HEK293 (cell line): ENCODE measurements at regions not wholly inside any gene's neighbourhood (a gene's known extent, or its start where the extent isn't known, plus 50 kb on each side); places are given as distances from the start of the nearest gene placed in this dataset.
"Not testable (repeated sequence)": the region's sequence is repeated elsewhere in the genome, so short reads cannot be mapped to it uniquely, and the experiment has no call there.

Experiments used
- CTCF ChIA-PET: fragments of 350-600 bp; formaldehyde crosslinking; extraction: SDS; loops from one replicate; lab custom pipeline; 2021; ENCODE audit warnings: antibody characterized with exemption; lab: Yijun Ruan, JAX
- POLR2A ChIA-PET: fragments of 300-600 bp; formaldehyde crosslinking; extraction: SDS; loops from one replicate; lab custom pipeline; 2020; ENCODE audit warnings: antibody characterized with exemption, inconsistent platforms; lab: Yijun Ruan, JAX
- H3K27ac ChIP-seq: fragments of 200-500 bp; sonication (Bioruptor generic); 2 replicates; pipeline ENCODE4 v1.5.1; 2014; ENCODE audit warnings: low read depth, low read length, control low read depth, inconsistent platforms; ENCODE audit errors: extremely low read depth
- H3K36me3 ChIP-seq, 2 experiments: fragments of 200-500 bp in 1 of 2; sonication (Bioruptor generic) in 1 of 2; 1 replicate in 1 of 2; 2 replicates in 1 of 2; pipeline ENCODE4 v1.5.1; 2014 to 2017; ENCODE audit warnings: inconsistent platforms in 2 of 2, low read length in 2 of 2; ENCODE audit not compliant: control insufficient read depth in 2 of 2, insufficient read depth in 1 of 2
- H3K4me1 ChIP-seq: fragments of 200-500 bp; sonication (Bioruptor generic); 2 replicates; pipeline ENCODE4 v1.5.1; 2014; ENCODE audit warnings: mild to moderate bottlenecking, low read length, inconsistent platforms; ENCODE audit not compliant: control insufficient read depth, insufficient read depth
- H3K4me3 ChIP-seq: 2 replicates; pipeline ENCODE4 v1.5.1; 2011; ENCODE audit warnings: low read depth, mild to moderate bottlenecking, control low read depth, low read length, moderate library complexity
- H3K9me3 ChIP-seq: fragments of 200-500 bp; sonication (Bioruptor generic); 2 replicates; pipeline ENCODE4 v1.5.1; 2014; ENCODE audit warnings: low read depth, low read length, inconsistent platforms; ENCODE audit not compliant: control insufficient read depth, insufficient read depth
- GLI4 ChIP-seq: fragments of 450-650 bp; formaldehyde crosslinking; IDR thresholded peaks from 2 replicates; pipeline ENCODE4 v1.5.1; 2016; ENCODE audit warnings: missing biosample characterization, missing genetic modification characterization
- SALL2 ChIP-seq: fragments of 450-650 bp; formaldehyde crosslinking; IDR thresholded peaks from 2 replicates; pipeline ENCODE4 v1.5.0; 2017; ENCODE audit warnings: missing biosample characterization, mild to moderate bottlenecking, missing genetic modification characterization, borderline replicate concordance
- SCRT2 ChIP-seq: fragments of 450-650 bp; formaldehyde crosslinking; IDR thresholded peaks from 2 replicates; pipeline ENCODE4 v1.5.1; 2016; ENCODE audit warnings: missing biosample characterization, missing genetic modification characterization
- SP3 ChIP-seq: fragments of 450-650 bp; formaldehyde crosslinking; IDR thresholded peaks from 2 replicates; pipeline ENCODE4 v1.5.1; 2016; ENCODE audit warnings: missing biosample characterization, missing genetic modification characterization
- TSHZ1 ChIP-seq: fragments of 450-650 bp; formaldehyde crosslinking; IDR thresholded peaks from 2 replicates; pipeline ENCODE4 v1.5.1; 2016; ENCODE audit warnings: missing biosample characterization, missing genetic modification characterization, borderline replicate concordance
- YY1 ChIP-seq: fragments of 450-650 bp; formaldehyde crosslinking; IDR thresholded peaks from 2 replicates; pipeline ENCODE4 v1.5.1; 2018; ENCODE audit warnings: missing biosample characterization, missing genetic modification characterization
- ZBTB21 ChIP-seq: fragments of 450-650 bp; formaldehyde crosslinking; IDR thresholded peaks from 2 replicates; pipeline ENCODE4 v1.5.1; 2017; ENCODE audit warnings: missing biosample characterization, missing genetic modification characterization
- ZNF114 ChIP-seq: fragments of 450-650 bp; formaldehyde crosslinking; IDR thresholded peaks from 2 replicates; pipeline ENCODE4 v1.5.0; 2017; ENCODE audit warnings: missing biosample characterization, missing genetic modification characterization
- ZNF16 ChIP-seq: fragments of 450-650 bp; formaldehyde crosslinking; IDR thresholded peaks from 2 replicates; pipeline ENCODE4 v1.5.1; 2016; ENCODE audit warnings: low read depth, missing biosample characterization, missing genetic modification characterization
- ZNF223 ChIP-seq: fragments of 450-650 bp; formaldehyde crosslinking; IDR thresholded peaks from 2 replicates; pipeline ENCODE4 v1.5.1; 2016; ENCODE audit warnings: missing biosample characterization, missing genetic modification characterization
- ZNF280D ChIP-seq: fragments of 450-650 bp; formaldehyde crosslinking; IDR thresholded peaks from 2 replicates; pipeline ENCODE4 v1.5.1; 2016; ENCODE audit warnings: missing biosample characterization, missing genetic modification characterization
- ZNF37A ChIP-seq: fragments of 450-650 bp; IDR thresholded peaks from 2 replicates; pipeline ENCODE4 v1.5.1; 2018; ENCODE audit warnings: missing biosample characterization, missing genetic modification characterization
- ZNF596 ChIP-seq: fragments of 450-650 bp; IDR thresholded peaks from 2 replicates; pipeline ENCODE4 v1.5.0; 2018; ENCODE audit warnings: missing biosample characterization, mild to moderate bottlenecking, missing genetic modification characterization, moderate library complexity
- ZNF621 ChIP-seq: fragments of 450-650 bp; formaldehyde crosslinking; IDR thresholded peaks from 2 replicates; pipeline ENCODE4 v1.5.1; 2017; ENCODE audit warnings: missing biosample characterization, missing genetic modification characterization
- ZNF626 ChIP-seq: fragments of 450-650 bp; sonication (Bioruptor Pico); formaldehyde crosslinking; IDR thresholded peaks from 2 replicates; pipeline ENCODE4 v1.5.1; 2018; ENCODE audit warnings: missing biosample characterization, missing genetic modification characterization, inconsistent platforms
- ZNF677 ChIP-seq: fragments of 450-650 bp; IDR thresholded peaks from 2 replicates; pipeline ENCODE4 v1.5.0; 2018; ENCODE audit warnings: missing biosample characterization, mild to moderate bottlenecking, missing genetic modification characterization, moderate library complexity
- ZNF692 ChIP-seq: fragments of 450-650 bp; formaldehyde crosslinking; IDR thresholded peaks from 2 replicates; pipeline ENCODE4 v1.5.1; 2016; ENCODE audit warnings: missing biosample characterization, missing genetic modification characterization
- ZNF76 ChIP-seq: fragments of 450-650 bp; formaldehyde crosslinking; IDR thresholded peaks from 2 replicates; pipeline ENCODE4; 2016; ENCODE audit warnings: low read depth, missing biosample characterization, missing genetic modification characterization, borderline replicate concordance
- ZNF777 ChIP-seq: fragments of 450-650 bp; formaldehyde crosslinking; IDR thresholded peaks from 2 replicates; pipeline ENCODE4 v1.5.1; 2017; ENCODE audit warnings: missing biosample characterization, missing genetic modification characterization, borderline replicate concordance
- ZSCAN5A ChIP-seq: fragments of 450-650 bp; formaldehyde crosslinking; IDR thresholded peaks from 2 replicates; pipeline ENCODE4 v1.5.1; 2016; ENCODE audit warnings: missing biosample characterization, missing genetic modification characterization

GRCh38 chr5:14925326-14925725 is 53.7 kb upstream of the ANKH start:
- Histone ChIP-seq H3K27ac (no peak overlapping the region), H3K4me3 (no peak overlapping the region), H3K9me3 (no peaks in the 10 kb centered on the region), H3K36me3 (no peaks in the 10 kb centered on the region), H3K4me1 (no peaks in the 10 kb centered on the region)
- POLR2A ChIA-PET: no interaction called here
- CTCF ChIA-PET: interaction anchor here (1.4 kb wide), 1 partner anchor 198 kb away, joined by 3 read pairs; no protein-coding TSS in a partner anchor
- no peak for TF ChIP-seq ZNF16 (tag by site-specific recombination)
- no peak for TF ChIP-seq SALL2
- no peak for TF ChIP-seq ZNF114 (tag by site-specific recombination)
- no peak for TF ChIP-seq YY1 (tag by site-specific recombination)
- TF ChIP-seq ZNF76: no peak
- TF ChIP-seq TSHZ1 (tag by site-specific recombination): no peak
- no peak for TF ChIP-seq SCRT2 (tag by site-specific recombination)

- POLR2A ChIA-PET: not testable (repeated sequence)
These were observed 51.4 kb upstream of the ANKH start for GRCh38 chr5:14922952-14923351.

GRCh38 chr5:14922456-14922855 is 50.9 kb upstream of the ANKH start:
- H3K36me3 ChIP-seq: no peaks in the 10 kb centered on the region
- no peaks in the 10 kb centered on the region for H3K4me1 ChIP-seq
- no peak for TF ChIP-seq ZNF626
- no peak for TF ChIP-seq ZNF37A (tag by site-specific recombination)
- no peak for TF ChIP-seq ZNF114 (tag by site-specific recombination)
- TF ChIP-seq ZSCAN5A (tag by site-specific recombination): no peak
- no peak for TF ChIP-seq ZBTB21 (tag by site-specific recombination)
- no peak for TF ChIP-seq ZNF777 (tag by site-specific recombination)
- no peak for TF ChIP-seq SP3 (tag by site-specific recombination)
- no peak for TF ChIP-seq ZNF596
- no peak for TF ChIP-seq ZNF621
- no peak for TF ChIP-seq ZNF692 (tag by site-specific recombination)
- no peak for TF ChIP-seq ZNF280D
- TF ChIP-seq ZNF677 (tag by site-specific recombination): no peak
- no peak for TF ChIP-seq GLI4 (tag by site-specific recombination)
- no peak for TF ChIP-seq ZNF223 (tag by site-specific recombination)
- no peak overlapping the region for H3K4me3 ChIP-seq
- H3K9me3 ChIP-seq: no peaks in the 10 kb centered on the region
- ChIA-PET CTCF (interaction anchor here (0.7 kb wide), 1 partner anchor 127 kb away, joined by 3 read pairs; no protein-coding TSS in a partner anchor), POLR2A (no interaction called here)
- no peak overlapping the region for H3K27ac ChIP-seq

More at GRCh38 chr5:14922952-14923351, 51.4 kb upstream of the ANKH start:
- not testable (repeated sequence) for H3K27ac ChIP-seq, H3K9me3 ChIP-seq, H3K4me1 ChIP-seq, H3K4me3 ChIP-seq, H3K36me3 ChIP-seq
- CTCF ChIA-PET: interaction anchor here (0.7 kb wide), 1 partner anchor 128 kb away, joined by 3 read pairs; no protein-coding TSS in a partner anchor
